GM19372 (cell line): ENCODE measurements at regions not wholly inside any gene's neighbourhood (a gene's known extent, or its start where the extent isn't known, plus 50 kb on each side); places are given as distances from the start of the nearest gene placed in this dataset.
"Not testable (repeated sequence)": the region's sequence is repeated elsewhere in the genome, so short reads cannot be mapped to it uniquely, and the experiment has no call there.

Experiments used
- ATAC-seq: cut with Tn5 transposase; IDR thresholded peaks from one replicate; pipeline ENCODE4 v1.9.1; 2021; ENCODE audit warnings: mild to moderate bottlenecking, low read depth, moderate library complexity; ENCODE audit not compliant: unreplicated experiment

DNA sequence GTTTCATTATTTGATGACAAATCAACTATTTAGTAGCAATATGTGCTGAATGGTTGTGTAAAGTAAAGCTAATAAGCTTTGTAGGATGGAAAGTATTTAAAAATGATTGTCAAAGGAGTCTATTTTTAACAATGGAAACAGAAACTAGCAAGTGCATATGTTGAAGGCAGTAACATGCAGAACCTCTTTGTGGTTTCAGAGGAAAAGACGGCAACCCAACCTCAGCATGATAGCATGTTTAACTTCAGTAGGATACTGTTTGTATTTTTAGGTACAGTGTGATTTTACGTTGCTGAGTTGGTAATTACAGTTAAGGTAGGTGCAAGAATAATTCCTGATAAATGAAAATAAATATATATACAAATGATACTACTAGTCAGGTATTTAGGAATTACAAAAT lies 545.4 kb downstream of the CDY1 start:
- peak; percentile 65 for ATAC-seq

DNA sequence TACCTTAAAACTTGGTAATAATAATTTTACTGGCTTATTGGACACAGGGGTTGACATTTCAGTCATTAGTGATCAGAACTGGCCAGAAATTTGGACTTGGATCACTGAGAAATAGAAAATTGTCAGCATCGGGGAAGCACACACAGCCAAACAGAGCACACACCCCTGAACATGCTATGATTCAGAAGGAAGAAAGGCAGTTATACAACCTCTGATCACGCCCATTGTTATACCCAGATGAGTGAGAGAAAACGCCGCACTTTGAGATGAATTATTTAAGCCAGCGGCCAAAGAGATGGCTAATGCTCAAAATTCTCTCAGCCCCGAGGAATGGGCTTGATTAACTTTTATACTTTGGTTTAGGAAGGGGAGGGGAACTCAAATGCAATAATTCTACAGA lies 557.4 kb downstream of the CDY1 start:
- ATAC-seq: not testable (repeated sequence)

DNA sequence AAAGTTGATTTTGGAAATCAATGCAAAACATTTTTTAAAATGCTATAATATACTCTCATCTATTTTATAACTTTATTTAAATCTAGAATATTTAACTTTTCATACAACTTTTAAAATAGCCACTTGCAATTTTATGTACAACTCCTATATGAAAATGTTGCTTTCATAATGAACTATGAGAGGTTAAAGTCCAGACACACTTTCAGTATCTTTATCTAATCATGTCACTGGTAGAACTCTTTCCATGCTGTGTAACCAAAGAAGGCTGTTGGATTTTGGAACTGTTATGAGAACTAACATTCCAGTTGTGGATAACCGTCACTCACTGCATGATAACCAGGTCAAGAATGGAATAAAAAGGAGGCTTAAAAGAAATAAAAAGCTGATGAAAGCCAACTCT lies 603.1 kb downstream of the CDY1 start:
- peak; percentile 41 for ATAC-seq

DNA sequence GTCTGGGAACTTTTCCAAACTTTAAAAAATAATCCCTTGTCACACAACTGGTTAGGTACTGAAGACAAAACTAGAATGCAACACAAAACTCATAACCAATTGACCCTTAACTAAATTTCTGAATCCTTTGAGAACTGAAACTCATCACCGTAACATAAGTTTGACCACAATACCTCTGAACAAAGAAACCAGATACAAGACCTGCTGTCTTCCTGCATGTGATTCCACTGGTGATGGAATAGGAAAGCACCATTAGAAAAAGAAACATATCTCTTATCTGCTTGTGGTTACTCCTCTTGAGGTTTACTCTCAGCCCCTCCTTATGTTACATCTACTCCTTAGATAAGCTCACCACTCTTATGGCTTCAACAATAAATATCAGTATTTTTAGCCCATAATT lies 603.6 kb downstream of the CDY1 start:
- ATAC-seq: peak; percentile 76

DNA sequence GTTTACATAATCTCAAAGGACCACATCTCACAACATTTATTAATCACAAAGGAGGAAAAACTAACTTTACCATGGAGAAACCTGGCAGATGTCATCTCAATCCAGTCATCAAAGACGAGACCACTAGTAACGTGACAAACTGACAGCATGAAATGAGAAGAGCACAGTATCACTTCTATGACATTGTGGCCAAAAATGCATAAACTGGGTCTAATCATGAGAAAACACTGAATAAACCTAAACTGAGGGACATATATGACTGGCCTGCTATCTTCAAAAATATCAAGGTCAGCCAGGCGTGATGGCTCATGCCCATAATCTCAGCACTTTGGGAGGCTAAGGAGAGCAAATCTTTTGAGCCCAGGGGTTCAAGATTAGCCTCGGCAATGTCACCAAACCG lies 619.0 kb downstream of the CDY1 start:
- not testable (repeated sequence) for ATAC-seq

DNA sequence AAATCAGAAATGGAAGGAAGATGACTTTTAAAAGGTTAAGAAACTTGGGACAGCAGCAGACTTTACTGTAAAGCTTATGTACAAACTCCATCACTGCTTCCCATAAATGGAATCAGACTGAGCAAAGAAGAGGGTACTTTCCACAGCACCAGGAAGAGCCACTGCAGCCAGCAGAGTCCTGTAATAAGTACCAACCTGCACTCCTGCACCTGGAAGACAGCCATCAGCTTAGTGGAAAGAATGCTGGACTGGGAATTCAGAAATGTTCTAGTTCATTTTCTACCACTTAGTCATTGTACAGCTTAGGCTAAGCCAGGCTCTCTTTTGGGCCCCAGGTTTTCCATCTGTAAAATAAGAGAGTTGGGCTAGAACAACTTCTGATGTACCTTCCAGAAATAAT lies 632.3 kb downstream of the CDY1 start:
- not testable (repeated sequence) for ATAC-seq

DNA sequence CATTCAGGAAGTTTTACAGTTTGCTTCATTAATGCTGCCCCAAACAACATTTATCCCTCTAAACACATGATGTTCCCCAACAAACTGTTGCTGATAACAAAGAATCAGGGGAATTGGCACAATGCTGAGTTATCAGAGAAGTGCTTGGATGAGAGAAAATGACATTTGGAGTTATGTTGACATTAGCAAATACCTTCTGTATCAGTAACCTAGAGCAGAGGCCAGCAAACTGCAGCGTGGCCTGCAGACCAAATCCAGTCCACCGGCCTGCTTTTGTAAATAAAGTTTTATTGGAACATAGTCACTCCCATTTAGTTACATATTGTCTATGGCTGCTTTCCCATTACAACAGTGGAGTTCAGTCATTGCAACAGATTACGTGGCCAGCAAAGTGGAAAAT lies 643.5 kb downstream of the CDY1 start:
- not testable (repeated sequence) for ATAC-seq

DNA sequence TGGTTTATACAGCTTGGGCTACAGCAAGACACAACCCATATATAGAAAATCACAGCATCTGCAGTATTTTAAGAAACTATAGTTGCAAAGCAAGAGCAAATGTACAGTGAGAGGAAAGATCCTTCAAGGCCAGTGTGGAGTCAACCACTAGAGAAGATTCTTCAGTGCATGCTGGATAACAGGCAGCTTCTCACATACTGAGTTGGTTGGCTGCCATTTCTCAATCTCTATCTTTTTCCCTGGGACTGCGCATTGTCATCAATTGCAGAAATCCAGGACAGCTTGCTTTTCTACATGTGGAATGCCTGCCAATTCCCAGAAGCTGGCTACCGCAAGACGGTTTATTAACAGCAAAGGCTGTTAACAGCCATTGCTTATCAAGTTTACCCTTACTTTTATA lies 646.5 kb downstream of the CDY1 start:
- not testable (repeated sequence) for ATAC-seq

DNA sequence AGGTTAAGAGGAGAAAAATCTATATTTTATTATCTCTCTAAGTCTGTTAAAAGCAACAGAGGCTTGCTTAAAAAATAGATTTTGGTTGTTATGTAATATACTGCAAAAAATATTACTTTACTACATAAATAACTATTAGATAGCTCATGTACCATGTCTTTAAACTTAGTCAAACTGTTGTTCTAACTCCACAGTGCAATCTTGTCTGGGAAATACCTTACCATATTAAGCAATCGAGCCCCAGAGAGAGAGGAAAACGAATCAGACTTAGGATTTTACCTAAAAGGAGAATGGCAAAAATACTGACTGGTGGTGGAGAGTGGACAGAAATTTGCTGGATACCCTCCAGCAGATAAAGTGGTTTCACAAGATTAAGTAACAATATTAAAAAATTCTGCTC lies 647.0 kb downstream of the CDY1 start:
- ATAC-seq: not testable (repeated sequence)

DNA sequence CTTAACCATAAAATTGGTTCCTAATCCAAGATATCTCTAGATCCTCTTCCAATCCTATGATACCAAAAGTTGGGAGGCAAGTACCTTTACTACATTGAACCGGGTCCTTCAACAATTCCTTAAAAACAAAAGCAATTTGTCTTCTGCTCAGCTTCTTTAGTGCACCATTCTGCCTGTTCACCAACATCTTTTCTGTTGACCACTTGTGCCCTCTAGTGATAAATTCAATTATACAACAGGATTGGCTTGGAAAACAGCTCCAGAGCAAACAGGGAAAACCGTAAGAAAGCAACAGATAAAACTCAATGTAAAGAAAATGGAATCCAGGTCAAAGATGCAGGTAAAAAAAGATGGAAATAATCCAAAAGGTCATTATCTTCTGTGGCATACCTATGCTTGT lies 651.2 kb downstream of the CDY1 start:
- ATAC-seq: not testable (repeated sequence)

DNA sequence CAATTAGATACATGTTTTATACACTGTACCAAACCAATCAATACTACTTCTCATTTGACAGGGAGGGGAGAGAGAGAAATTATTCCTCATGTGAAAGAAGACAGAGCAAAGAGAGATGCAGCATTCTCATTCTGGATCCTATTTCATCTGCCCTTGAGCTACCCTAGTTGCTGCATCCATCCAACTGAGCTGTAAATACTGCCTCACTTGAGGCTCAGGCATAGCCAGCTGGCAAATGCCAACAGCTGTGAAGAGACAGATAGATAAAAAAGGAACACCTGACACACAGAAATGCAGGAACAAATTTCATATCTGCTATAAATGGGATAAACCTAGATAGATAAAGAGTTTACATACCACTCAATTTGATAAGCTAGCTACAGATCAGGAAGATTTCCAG lies 684.1 kb downstream of the CDY1 start:
- ATAC-seq: not testable (repeated sequence)

DNA sequence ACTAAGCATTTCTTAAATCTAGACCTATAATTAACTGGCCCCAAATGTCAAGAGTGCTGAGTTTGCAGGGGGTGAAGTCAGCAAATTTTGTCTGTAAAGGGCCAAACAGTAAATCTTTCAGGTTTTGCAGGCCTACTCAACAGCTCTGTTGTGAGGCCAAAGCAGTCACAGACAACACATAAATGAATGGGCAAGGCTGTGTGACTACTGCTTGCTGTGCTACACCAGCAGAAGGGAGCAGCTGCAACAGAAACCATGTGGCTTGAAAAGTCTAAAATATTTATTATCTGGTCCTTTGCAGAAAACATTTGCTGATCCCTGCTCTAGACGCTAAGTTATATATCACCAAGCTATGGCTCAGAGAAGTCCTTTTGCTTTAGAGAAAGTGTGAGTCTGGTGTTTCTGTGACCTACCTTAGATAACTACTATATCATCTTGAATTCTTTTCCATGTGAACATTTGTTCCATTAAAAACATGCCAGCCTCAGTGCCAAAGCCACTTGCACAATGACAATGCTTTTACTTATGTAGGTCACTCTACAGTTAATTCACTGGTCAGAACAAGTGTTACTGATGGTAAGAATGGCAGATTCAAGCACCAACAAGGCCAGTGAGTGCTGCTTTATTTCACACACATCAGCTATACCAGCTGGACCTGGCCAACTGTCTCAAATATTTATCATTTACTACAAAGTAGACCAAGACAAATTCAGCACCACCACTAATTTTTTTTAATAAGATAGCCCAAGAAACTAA lies 684.9 kb downstream of the CDY1 start:
- not testable (repeated sequence) for ATAC-seq

DNA sequence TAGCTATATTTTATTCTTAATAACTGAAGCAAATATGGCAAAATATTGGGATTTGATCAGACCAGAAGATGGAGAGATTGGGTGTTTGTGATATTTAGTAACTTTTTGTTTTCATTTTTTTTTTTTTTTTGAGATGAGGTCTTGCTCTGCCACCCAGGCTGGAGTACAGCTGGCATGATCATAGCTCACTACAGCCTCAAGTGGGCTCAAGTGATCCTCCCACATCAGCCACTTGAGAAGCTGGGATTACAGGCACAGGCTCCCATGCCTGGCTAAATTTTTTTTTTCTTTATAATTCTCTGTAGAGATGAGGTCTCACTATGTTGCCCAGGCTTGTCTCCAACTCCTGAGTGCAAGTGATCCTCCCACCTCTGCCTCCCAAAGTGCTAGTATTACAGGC lies 686.4 kb downstream of the CDY1 start:
- not testable (repeated sequence) for ATAC-seq

DNA sequence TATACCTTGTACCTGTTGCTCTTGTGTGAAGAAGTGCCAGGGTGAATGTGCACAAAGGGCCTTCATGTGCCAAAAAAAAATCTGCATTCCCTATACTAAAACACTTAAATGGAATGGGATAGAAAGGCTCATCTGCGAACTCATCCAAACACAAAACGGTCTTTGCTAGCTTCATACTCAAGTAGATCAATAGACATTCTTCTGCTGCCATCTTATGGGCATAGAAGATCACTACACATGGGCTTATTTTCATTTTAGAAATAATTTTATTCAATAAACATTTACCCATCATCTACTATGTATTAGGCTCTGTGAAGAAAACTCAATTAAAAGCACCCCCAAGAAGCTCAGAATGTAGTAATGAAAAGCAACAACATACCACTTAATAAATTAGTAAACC lies 693.1 kb downstream of the CDY1 start:
- ATAC-seq: not testable (repeated sequence)

DNA sequence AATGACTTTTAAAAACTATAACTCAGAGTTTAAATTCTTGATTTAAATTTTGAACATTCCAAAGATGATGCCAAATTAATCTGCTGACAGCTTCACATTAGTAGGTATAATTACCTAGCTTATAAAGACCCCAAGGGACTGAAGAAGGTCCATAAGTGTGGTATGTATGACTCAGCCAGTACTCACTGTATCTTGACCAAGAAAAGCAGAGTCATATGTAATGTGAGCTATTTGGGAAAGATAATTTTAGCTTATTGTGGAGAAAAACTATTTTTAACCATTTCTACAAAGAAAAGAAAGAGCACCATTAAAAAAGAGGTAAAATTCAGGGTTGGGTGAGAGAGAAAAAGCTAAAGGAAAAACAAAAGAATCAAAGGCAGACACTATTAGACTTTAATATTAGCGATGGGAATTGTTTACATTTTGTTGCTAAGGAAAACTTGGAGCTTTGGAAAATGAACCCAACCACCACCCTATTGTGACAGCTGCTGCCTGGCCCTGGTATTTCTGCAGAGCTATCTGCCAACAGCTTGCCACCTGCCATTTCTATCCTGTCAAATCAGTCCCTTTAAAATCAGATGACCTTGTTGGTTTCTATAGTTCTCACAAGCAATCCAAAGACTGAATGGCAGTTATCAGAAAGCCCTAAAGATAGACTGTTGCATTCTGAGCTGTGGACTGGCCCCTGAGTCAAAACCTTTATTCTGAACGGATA lies 697.7 kb downstream of the CDY1 start:
- ATAC-seq: not testable (repeated sequence)

DNA sequence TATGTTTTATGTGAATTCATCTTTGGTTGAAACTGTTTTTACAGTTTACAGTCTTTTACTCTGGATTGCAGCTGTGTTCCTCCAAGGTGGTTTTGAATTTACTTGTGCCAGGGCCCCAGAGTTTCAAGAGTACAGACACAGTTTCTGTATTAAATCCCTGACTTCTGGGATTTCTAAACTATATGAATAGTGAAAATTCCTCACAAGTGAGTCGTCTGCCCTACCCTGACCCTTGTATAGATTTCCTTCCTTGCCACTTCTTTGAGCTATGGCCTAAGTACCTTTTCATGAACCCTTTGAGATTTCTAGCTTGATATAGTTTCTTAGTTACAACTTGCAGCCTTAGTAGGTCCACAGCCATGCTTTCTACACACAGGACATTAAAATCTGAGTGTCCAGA lies 700.8 kb downstream of the CDY1 start:
- ATAC-seq: not testable (repeated sequence)

DNA sequence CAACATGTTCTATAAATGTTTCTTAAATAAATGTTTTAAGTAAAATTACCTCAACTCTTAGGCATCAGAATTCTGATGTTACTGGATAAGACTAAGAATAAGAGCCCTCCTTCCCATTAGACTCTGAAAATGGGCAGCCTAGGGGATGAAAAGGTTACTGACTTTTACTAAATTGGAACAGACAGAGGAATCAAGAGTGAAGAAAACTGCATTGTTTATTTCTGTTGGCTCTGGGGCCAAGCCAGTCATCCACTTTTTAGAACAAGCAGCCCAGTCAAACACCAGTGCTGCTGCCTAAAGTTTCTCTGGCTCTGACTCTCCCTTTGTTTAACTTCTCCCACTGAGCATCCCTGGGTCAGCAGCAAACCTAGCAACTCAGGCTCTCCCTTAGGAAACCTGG lies 731.0 kb downstream of the CDY1 start:
- not testable (repeated sequence) for ATAC-seq

DNA sequence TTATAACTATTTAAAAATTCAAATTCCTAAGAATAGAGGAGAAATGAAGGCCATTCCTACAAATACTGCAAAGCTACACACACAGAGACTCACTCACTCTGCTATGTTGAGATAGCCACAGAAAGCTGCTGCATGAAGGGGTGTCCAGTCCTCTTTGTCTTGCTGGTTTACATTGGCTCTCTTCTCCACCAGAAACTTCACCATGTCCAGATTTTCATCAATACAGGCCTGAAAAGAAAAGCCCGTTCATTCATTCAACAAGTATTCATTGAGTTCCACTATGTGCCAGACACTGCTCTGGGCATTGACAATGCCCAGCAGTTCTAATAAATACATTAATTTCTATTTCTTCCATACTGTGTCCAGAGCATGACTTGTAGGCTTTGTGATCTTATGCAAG lies 732.3 kb downstream of the CDY1 start:
- ATAC-seq: no peak

DNA sequence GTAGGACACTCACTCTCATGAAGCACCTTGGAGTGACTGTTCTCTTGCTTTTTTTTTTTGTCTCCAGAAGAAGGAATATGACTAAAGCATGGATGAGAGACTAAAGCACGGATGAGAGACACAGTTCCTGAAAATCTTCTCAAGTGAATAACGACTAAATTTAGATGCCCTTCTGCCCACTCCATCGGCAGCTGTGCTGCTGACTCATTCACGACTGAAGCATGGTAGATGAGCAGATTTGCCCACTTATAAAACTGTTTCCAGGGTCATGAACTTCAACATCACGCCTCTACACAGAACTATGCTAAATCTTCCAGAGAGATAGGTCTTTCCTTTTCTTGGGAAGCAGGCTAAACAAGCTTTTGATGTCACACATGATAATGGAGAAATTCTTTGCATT lies 738.0 kb downstream of the CDY1 start:
- ATAC-seq: not testable (repeated sequence)

DNA sequence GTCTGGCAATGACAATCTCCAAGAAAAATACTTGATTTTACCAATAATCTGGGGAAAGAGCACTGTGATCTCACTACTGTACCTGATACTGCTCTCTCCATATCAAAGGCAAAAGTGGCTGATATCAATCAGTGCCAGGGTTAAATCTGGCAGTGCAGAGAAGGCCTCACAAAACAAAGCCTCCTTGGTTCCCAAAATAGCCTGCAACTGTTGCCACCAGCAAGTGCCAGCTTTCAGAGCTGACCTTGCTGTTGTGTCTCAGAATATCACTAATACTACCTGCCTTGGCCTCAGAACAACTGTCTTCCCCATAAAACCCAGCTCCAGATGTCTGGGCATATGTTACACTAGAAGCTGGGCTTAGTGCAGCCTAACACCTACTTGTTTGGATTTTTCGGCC lies 738.6 kb downstream of the CDY1 start:
- ATAC-seq: not testable (repeated sequence)

DNA sequence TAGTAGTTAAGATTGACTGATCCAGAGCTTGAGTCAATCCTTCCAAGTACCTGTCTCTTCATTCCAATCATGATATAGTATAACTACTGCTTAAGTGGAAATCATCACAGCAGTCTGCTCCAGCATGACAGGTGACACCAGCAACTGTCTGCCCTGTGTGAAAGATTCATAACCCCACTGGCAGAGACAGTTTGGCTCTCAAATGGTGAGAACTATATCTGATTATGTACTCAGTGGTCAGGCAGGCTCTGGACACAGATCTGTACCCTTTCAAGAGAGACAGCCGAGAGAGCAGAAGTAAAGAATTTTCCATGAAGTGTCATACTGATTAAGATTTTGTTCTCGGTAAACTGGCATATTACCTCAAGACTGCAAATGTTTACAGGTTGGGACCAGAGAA lies 741.5 kb downstream of the CDY1 start:
- ATAC-seq: not testable (repeated sequence)

DNA sequence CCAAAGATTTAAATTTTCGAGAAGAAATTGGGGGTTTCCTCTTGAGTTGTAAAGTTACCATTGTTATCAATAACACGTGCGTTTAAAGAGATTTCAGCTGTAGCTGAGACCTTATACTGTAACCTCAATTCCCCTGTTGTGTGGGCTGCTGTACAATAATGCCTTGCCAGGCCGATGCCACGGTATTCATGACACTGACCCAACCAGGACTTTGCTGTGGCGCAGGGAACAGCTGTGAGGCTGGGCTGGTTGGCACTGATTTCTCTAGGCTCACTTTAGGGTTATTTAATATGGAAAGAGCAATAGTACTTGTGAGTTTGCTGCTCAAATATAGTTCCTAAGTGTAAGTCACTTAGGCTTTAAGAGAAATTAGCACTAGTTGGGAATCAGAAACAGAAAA lies 744.2 kb downstream of the CDY1 start:
- not testable (repeated sequence) for ATAC-seq
